HepG2 (cell line): ENCODE measurements at regions not wholly inside any gene's neighbourhood (a gene's known extent, or its start where the extent isn't known, plus 50 kb on each side); places are given as distances from the start of the nearest gene placed in this dataset.

Experiments used
- ATAC-seq: fragments of 200-7000 bp; cut with Tn5 transposase; 3 replicates; pipeline ENCODE4 v1.9.1; 2020; ENCODE audit warnings: mild to moderate bottlenecking, moderate library complexity
- BruUV-seq: library from RNA; stranded (reverse); fragments of 400-500 nt; replicated peaks from 2 replicates; lab custom pipeline; 2021; lab: Mats Ljungman, UMichigan
- CTCF ChIA-PET: fragments of 300-600 bp; formaldehyde crosslinking; extraction: SDS; loops from one replicate; lab custom pipeline; 2021; ENCODE audit warnings: low total read pairs, inconsistent platforms, low intra/inter-chr PET ratio; lab: Yijun Ruan, JAX
- POLR2A ChIA-PET: fragments of 350-600 bp; sonication (Branson Sonifier 250); formaldehyde crosslinking; loops from one replicate; lab custom pipeline; 2020; ENCODE audit warnings: antibody characterized with exemption, inconsistent platforms; lab: Yijun Ruan, JAX
- DNase-seq: peaks from one replicate; pipeline ENCODE4 v3.0.0-alpha.2; 2015; ENCODE audit warnings: low spot score
- FAIRE-seq: peaks from 3 replicates; lab custom pipeline; 2011; peaks lifted over from hg19 to GRCh38; lab: Jason Lieb, UNC
- H2AFZ ChIP-seq: one replicate; pipeline ENCODE4 v1.6.1; 2011; ENCODE audit warnings: low read length, inconsistent platforms
- H3K27ac ChIP-seq: fragments of 300-600 bp; 3 replicates; pipeline ENCODE4 v1.8.0; 2011; ENCODE audit warnings: mixed run types, mild to moderate bottlenecking, mixed read lengths, low read length, inconsistent platforms; ENCODE audit not compliant: insufficient read depth; ENCODE audit errors: extremely low read length
- H3K27me3 ChIP-seq, 2 experiments: fragments of 200-600 bp in 1 of 2; 2 replicates in 1 of 2; 3 replicates in 1 of 2; pipeline versions ENCODE4 v1.6.0 to v1.8.0; 2011; ENCODE audit warnings: low read length in 2 of 2, mild to moderate bottlenecking in 2 of 2, moderate library complexity in 2 of 2, inconsistent platforms in 1 of 2; ENCODE audit not compliant: insufficient read depth in 2 of 2, control insufficient read depth in 1 of 2
- H3K36me3 ChIP-seq, 2 experiments: fragments of 200-600 bp in 1 of 2; replicated peaks in 1 of 2; 2 replicates in 1 of 2; 3 replicates in 1 of 2; pipeline versions ENCODE4 v1.5.1 to v1.8.0; 2011; ENCODE audit warnings: low read length in 2 of 2, inconsistent platforms in 1 of 2; ENCODE audit not compliant: insufficient read depth in 2 of 2, control insufficient read depth in 1 of 2
- H3K4me1 ChIP-seq: 2 replicates; pipeline ENCODE4 v1.5.1; 2012; ENCODE audit warnings: low read length, inconsistent platforms; ENCODE audit not compliant: insufficient read depth
- H3K4me2 ChIP-seq: 2 replicates; pipeline ENCODE4 v1.6.0; 2011; ENCODE audit warnings: low read depth, low read length, inconsistent platforms
- H3K4me3 ChIP-seq, 3 experiments: fragments of 200-600 bp in 1 of 3; sonication (generic), shearing (Covaris generic) in 1 of 3; replicated peaks in 1 of 3; 2 replicates each; pipeline ENCODE4 v1.5.1; 2011 to 2016; ENCODE audit warnings: low read length in 3 of 3, inconsistent platforms in 2 of 3, low read depth in 2 of 3, mild to moderate bottlenecking in 2 of 3, control low read depth in 1 of 3, mixed read lengths in 1 of 3; ENCODE audit not compliant: insufficient read depth in 1 of 3
- H3K79me2 ChIP-seq: one replicate; pipeline ENCODE4 v1.6.1; 2011; ENCODE audit warnings: low read length, inconsistent platforms; ENCODE audit not compliant: insufficient read depth
- H3K9ac ChIP-seq: 2 replicates; pipeline ENCODE4 v1.6.0; 2011; ENCODE audit warnings: mild to moderate bottlenecking, low read depth, low read length, inconsistent platforms; ENCODE audit not compliant: insufficient read depth
- H3K9me3 ChIP-seq: 2 replicates; pipeline ENCODE4 v1.5.1; 2012; ENCODE audit warnings: mild to moderate bottlenecking, low read length
- H4K20me1 ChIP-seq: 2 replicates; pipeline ENCODE4 v1.6.0; 2011; ENCODE audit warnings: inconsistent platforms, mild to moderate bottlenecking, low read length, moderate library complexity; ENCODE audit not compliant: insufficient read depth
- ARNTL ChIP-seq: sonication (generic); formaldehyde crosslinking; IDR thresholded peaks from 2 replicates; pipeline ENCODE4 v1.4.0; 2020; ENCODE audit warnings: mild to moderate bottlenecking, missing genetic modification reagents
- BRD4 ChIP-seq: sonication (generic); formaldehyde crosslinking; IDR thresholded peaks from 2 replicates; pipeline ENCODE4 v1.4.0; 2020; ENCODE audit warnings: missing genetic modification reagents
- CENPBD1 ChIP-seq: sonication (generic); formaldehyde crosslinking; IDR thresholded peaks from 2 replicates; pipeline ENCODE4 v1.8.0; 2022; ENCODE audit warnings: missing genetic modification reagents, low read depth, mild to moderate bottlenecking, borderline replicate concordance
- FUBP1 ChIP-seq: sonication (generic); formaldehyde crosslinking; IDR thresholded peaks from 2 replicates; pipeline ENCODE4 v1.5.1; 2020; ENCODE audit warnings: missing genetic modification reagents, mild to moderate bottlenecking, borderline replicate concordance
- GATA4 ChIP-seq: sonication (generic); IDR thresholded peaks from 2 replicates; pipeline ENCODE4 v1.6.1; 2016; ENCODE audit warnings: antibody characterized with exemption, low read depth, borderline replicate concordance
- RNF219 ChIP-seq: sonication (generic); formaldehyde crosslinking; IDR thresholded peaks from 2 replicates; pipeline ENCODE4 v1.5.0; 2020; ENCODE audit warnings: mild to moderate bottlenecking, missing genetic modification reagents
- SATB2 ChIP-seq: sonication (generic); formaldehyde crosslinking; IDR thresholded peaks from 2 replicates; pipeline ENCODE4 v1.5.0; 2020; ENCODE audit warnings: missing genetic modification reagents
- SETDB1 ChIP-seq: sonication (generic); formaldehyde crosslinking; IDR thresholded peaks from 2 replicates; pipeline ENCODE4 v1.5.1; 2020; ENCODE audit warnings: missing genetic modification reagents, mild to moderate bottlenecking, borderline replicate concordance
- SMARCE1 ChIP-seq: fragments of 450-650 bp; IDR thresholded peaks from 2 replicates; pipeline ENCODE4 v1.6.1; 2017; ENCODE audit warnings: borderline replicate concordance
- TAF15 ChIP-seq: fragments of 200-400 bp; formaldehyde crosslinking; IDR thresholded peaks from one replicate; pipeline ENCODE4 v1.6.1; 2018; ENCODE audit warnings: mild to moderate bottlenecking, low read depth, low read length; ENCODE audit not compliant: poor library complexity, severe bottlenecking
- TFDP2 ChIP-seq: sonication (generic); formaldehyde crosslinking; IDR thresholded peaks from 2 replicates; pipeline ENCODE4 v1.4.0; 2020; ENCODE audit warnings: missing genetic modification reagents
- ZBTB3 ChIP-seq: sonication (generic); formaldehyde crosslinking; IDR thresholded peaks from 2 replicates; pipeline ENCODE4 v1.4.0; 2020; ENCODE audit warnings: low read depth, mild to moderate bottlenecking, moderate library complexity, missing genetic modification reagents, borderline replicate concordance
- ZC3H4 ChIP-seq: sonication (generic); formaldehyde crosslinking; IDR thresholded peaks from 2 replicates; pipeline ENCODE4 v1.4.0; 2020; ENCODE audit warnings: missing genetic modification reagents, borderline replicate concordance
- ZNF331 ChIP-seq: sonication (generic); formaldehyde crosslinking; IDR thresholded peaks from 2 replicates; pipeline ENCODE4 v1.4.0; 2020; ENCODE audit warnings: missing genetic modification reagents
- ZNF33A ChIP-seq: sonication (generic); formaldehyde crosslinking; IDR thresholded peaks from 2 replicates; pipeline ENCODE4 v1.5.1; 2020; ENCODE audit warnings: missing genetic modification reagents, mild to moderate bottlenecking, moderate library complexity, borderline replicate concordance
- ZNF383 ChIP-seq: sonication (generic); formaldehyde crosslinking; IDR thresholded peaks from 2 replicates; pipeline ENCODE4 v1.4.0; 2020; ENCODE audit warnings: missing genetic modification reagents, mild to moderate bottlenecking, borderline replicate concordance
- ZNF44 ChIP-seq: sonication (generic); formaldehyde crosslinking; IDR thresholded peaks from 2 replicates; pipeline ENCODE4 v1.5.1; 2020; ENCODE audit warnings: mild to moderate bottlenecking, missing genetic modification reagents
- WGBS: methylation state at CpG from one replicate; pipeline ENCODE4 v1.1.6; 2017; ENCODE audit warnings: low lambda C conversion rate; 5-methylcytosine and 5-hydroxymethylcytosine counted together
- in situ Hi-C: cut with HindIII; loops from 2 replicates; pipeline ENCODE4 v1.10.0; 2017; ENCODE audit warnings: low pct_unique_long_range_greater_than_20kb; ENCODE audit not compliant: extremely low pct_ligation_motif_present
- intact Hi-C: fragments of 100-400 bp; cut with micrococcal nuclease; formaldehyde crosslinking; loops from one replicate; pipeline ENCODE4 v1.10.0; 2022; ENCODE audit not compliant: unreplicated experiment

DNA sequence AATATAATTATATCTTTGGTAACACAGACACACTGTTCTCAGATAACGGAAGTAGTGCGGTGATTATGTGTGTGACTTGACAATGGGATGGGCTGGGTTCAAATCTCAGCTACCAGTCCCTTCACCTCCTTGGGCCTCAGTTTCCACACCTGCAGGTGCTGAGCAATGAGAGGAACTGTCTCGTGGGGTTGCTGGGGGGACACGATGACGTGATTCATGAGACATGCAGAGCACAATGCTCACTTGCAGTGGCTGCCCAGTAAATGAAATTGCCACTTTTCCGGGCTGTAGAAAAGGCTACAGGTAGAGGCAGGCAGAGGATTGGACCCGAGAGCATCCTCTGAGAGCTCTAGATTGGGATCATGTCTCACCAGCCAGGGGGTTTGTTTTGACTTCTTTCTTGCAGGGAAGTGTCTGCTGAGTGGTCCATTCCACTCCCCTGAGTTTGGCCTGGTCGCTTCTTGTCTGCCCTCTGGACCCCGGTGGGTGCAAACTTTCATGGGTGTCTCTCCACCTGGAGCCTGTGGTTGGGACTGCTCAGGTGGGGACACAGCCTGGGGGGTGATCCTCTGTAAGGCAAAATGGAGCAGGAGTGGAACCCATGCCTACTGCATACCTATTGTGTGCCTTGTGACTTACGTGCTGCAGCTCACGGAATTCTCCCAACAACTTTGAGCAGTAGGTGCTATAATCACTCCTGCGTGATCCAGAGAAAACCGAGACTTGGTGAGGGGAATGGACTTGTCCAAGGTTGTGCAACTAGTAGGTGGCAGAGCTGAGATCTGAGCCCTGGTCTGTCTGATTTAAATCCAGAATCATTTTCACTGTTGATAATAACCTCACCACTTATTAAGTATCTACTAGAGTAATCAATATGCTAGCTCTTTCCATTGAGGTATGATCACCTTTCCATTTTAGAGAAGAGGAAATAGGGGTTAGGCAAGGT lies 147.2 kb downstream of the CEBPB start:
- in situ Hi-C loops: no loop called here
- no peak for TF ChIP-seq ZNF44
- TF ChIP-seq ARNTL (CRISPR knock-in tag): no peak
- no peak for TF ChIP-seq BRD4 (CRISPR knock-in tag)
- no peak for TF ChIP-seq SMARCE1
- TF ChIP-seq ZC3H4: no peak
- TF ChIP-seq FUBP1: no peak
- no peak for TF ChIP-seq TAF15
- no peak for TF ChIP-seq SATB2 (CRISPR knock-in tag)
- TF ChIP-seq ZBTB3: no peak
- no peak for TF ChIP-seq RNF219
- no peak for TF ChIP-seq ZNF383 (CRISPR knock-in tag)
- TF ChIP-seq CENPBD1 (CRISPR knock-in tag): no peak
- TF ChIP-seq ZNF33A (CRISPR knock-in tag): no peak
- no peak for TF ChIP-seq ZNF331
- TF ChIP-seq GATA4: no peak
- TF ChIP-seq TFDP2 (CRISPR knock-in tag): no peak
- TF ChIP-seq SETDB1 (CRISPR knock-in tag): no peak

More for the DNA sequence above, 147.2 kb downstream of the CEBPB start:
- no TSS peak for BruUV-seq
- H3K4me2 ChIP-seq: peak overlapping the region; percentile 68
- intact Hi-C loops: no loop called here
- H3K9me3 ChIP-seq: no peaks in the 10 kb centered on the region
- ChIA-PET CTCF (no interaction called here), POLR2A (interaction anchor here (0.8 to 3.0 kb wide), 7 partner anchors 10 to 184 kb away, joined by 3 to 20 read pairs (median 5); partner anchors contain the start of gene PEDS1)
- no peak overlapping the region for H3K9ac ChIP-seq
- 45% methylated on average over 12 of the region's 13 CpGs for WGBS
- peaks cover 54% of the 10 kb centered on the region for H3K4me1 ChIP-seq
- H4K20me1 ChIP-seq: no peaks in the 10 kb centered on the region
- no peaks in the 10 kb centered on the region for H3K79me2 ChIP-seq
- no peaks in the 10 kb centered on the region for H3K36me3 ChIP-seq
- H3K27ac ChIP-seq: no peak overlapping the region
- H2AFZ ChIP-seq: no peak overlapping the region
- no peak for ATAC-seq
- no peak overlapping the region for H3K4me3 ChIP-seq
- FAIRE-seq: no peak
- no peak for DNase-seq
- H3K27me3 ChIP-seq: peaks cover 1 to 34% of the 10 kb centered on the region in 2 experiments; a peak in 4 of 5 replicates
